GM12865 (cell line): ENCODE measurements at regions not wholly inside any gene's neighbourhood (a gene's known extent, or its start where the extent isn't known, plus 50 kb on each side); places are given as distances from the start of the nearest gene placed in this dataset.

Experiments used
- DNase-seq: peaks from one replicate; pipeline ENCODE4 v3.0.0; 2010; ENCODE audit warnings: low read depth
- H3K4me3 ChIP-seq: 2 replicates; pipeline ENCODE4 v1.5.1; 2011; ENCODE audit warnings: mild to moderate bottlenecking, low read depth, low read length, control low read depth
- CTCF ChIP-seq: IDR thresholded peaks from 2 replicates; pipeline ENCODE4 v1.5.1; 2011; ENCODE audit warnings: low read length, control low read depth, low read depth, inconsistent platforms; ENCODE audit not compliant: insufficient read depth; ENCODE audit errors: missing control alignments

DNA sequence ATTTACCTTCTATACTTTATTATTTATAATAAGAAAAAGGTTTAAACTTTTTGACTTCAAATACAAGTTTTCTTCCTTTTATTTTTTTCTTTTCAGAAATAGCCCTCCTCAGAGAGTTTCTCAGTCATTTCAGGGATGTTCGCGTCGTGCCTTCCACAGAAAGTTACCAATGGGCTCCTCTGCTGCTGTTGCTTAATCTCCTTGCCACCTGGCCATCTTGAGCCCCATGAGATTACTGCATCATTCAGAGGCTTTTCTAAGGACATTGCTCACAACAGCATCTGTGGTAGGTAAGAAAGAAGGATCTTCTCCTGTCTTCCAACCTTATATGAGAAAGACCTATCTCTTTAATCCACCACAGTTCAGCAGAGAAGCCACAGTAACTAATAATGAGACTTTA, 1361.9 kb upstream of the ADGRL3 start:
- no peak for TF ChIP-seq CTCF
- no peak for DNase-seq

DNA sequence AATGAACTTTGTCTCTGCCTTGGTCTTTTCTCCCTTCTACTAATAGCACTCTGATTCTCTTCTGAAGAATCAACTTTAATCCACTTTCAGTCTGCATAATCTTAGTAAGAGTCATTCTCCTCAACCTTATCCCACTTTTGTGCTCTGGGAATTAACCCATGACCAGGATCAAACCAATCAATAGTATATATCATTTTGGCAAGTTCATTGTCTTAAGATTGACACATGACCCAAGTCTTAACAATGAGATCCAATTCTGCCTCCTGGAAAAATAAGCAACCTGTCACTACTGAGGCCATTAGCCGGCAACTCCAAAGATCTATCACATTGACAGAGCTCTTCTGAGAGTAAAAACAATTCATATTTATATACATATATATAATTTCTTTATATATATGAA, 1358.4 kb upstream of the ADGRL3 start:
- TF ChIP-seq CTCF, result no peak
- DNase-seq, result no peak
- H3K4me3 ChIP-seq, result no peak overlapping the region

More for the DNA sequence above, 1361.9 kb upstream of the ADGRL3 start:
- H3K4me3 ChIP-seq, result no peak overlapping the region

GRCh38 chr4:59848457-59848856, 1351.7 kb upstream of the ADGRL3 start:
- no peak for TF ChIP-seq CTCF
- H3K4me3 ChIP-seq, result no peak overlapping the region
- no peak for DNase-seq

DNA sequence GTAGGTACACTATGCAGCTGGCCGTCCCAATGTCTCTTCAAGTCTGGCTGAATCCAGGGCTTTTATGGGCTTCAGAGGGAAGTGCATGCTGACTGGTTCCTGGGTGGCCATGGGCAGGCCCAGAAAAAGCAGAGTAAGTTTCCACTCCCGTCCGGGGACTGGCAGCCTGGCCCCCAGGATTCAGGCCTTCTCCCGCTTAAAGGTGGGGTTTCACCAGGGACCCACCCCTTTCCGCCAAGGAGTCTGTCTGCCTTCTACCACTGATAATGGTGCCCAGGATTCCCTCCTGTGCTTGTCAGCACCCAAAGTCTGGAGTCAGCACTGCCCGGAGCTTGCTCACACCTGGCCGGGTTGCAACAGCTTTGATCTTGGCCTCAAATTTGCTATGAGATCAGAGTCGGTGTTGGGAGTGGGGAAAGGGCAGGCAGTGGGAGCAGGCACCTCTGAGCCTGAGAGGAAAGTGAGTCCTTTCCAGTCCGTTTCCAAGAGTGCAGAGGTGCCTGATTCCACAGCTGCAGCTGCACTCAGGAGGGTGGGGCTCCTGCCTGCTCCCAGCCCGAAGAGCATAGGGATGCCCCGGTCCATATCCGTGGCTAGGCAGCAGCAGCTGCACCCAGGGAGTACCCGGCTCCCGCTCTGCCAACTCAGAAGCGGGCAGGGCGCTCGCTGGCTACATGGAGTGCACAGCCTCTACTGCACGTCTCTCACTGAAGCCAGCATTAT, 1344.3 kb upstream of the ADGRL3 start:
- no peak for DNase-seq
- H3K4me3 ChIP-seq, result no peak overlapping the region
- TF ChIP-seq CTCF, result no peak

DNA sequence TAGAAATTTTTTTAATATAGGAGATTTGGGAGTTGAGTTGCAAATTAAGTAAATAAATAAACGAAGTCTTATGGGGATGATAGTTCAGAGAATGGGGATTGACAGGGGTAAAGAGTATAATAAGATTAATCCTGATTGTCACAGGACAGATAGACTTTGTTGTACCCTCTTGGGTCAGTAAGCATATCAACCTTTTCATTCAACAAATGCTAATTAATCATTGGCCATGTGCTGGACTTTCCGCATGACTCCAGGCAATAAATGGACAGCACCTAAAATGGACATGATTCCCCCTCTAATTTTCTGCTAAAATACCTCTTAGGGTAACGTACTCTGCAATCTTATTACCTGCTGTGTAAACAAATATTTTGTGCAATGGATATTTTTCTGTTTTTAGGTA, 1331.1 kb upstream of the ADGRL3 start:
- no peak overlapping the region for H3K4me3 ChIP-seq
- no peak for TF ChIP-seq CTCF
- no peak for DNase-seq

DNA sequence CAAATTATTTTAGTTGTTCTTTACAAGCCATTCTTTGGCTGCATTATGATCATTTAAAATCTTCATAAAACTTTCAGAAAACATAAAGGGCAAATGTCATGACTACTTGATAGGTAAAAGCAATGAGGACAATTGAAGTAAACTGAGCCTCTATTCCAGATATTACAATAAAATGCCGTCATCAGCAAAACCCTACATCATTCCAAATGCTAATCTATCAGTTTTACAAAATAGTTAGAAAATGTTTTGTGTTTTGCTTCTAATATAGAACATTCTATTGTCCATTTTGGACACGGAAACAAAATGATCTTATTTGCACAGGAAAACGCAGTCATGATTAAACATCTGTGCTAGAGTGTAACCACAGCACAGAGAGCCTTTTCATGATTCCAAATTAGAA, 1330.6 kb upstream of the ADGRL3 start:
- no peak for TF ChIP-seq CTCF
- DNase-seq, result no peak
- H3K4me3 ChIP-seq, result no peak overlapping the region

GRCh38 chr4:59881632-59882031, 1318.5 kb upstream of the ADGRL3 start:
- H3K4me3 ChIP-seq, result no peak overlapping the region
- TF ChIP-seq CTCF, result no peak
- DNase-seq, result no peak
